ENCODE measurements at regions not wholly inside any gene's neighbourhood (a gene's known extent, or its start where the extent isn't known, plus 50 kb on each side); places are given as distances from the start of the nearest gene placed in this dataset.

DNA sequence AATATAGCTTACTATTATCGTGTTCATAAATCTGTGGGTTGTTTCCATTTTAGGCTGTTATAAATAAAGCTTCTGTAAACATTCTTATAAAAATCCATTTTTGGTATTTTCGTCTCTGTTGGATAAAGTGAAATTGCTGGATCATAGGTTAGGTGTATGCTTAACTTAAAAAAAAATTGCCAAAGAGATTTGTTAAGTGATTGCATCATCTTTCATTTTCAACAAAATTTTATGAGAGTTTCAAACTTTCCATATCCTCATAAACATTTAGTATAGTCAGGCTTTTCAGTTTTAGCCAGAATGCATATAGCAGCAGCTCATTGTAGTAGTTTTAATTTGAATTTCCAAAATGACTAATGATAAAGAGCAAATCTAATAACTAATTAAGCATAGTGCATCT, 146.7 kb upstream of the CNTN5 start:
- H3K27ac ChIP-seq (ENCODE audit: low read depth): no peak overlapping the region
- Mint-ChIP-seq H3K4me1 (no peaks in the 10 kb centered on the region), H3K36me3 (ENCODE audit: low read depth) (no peaks in the 10 kb centered on the region), H3K9me3 (no peaks in the 10 kb centered on the region), H3K27ac (no peak overlapping the region), H3K4me3 (no peak overlapping the region), H3K27me3 (ENCODE audit: insufficient read depth, low read depth, poor library complexity) (no peaks in the 10 kb centered on the region)
- no peaks in the 10 kb centered on the region for H3K36me3 ChIP-seq (ENCODE audit: insufficient read depth)
- no peaks in the 10 kb centered on the region for H3K27me3 ChIP-seq (ENCODE audit: insufficient read depth)
- no peaks in the 10 kb centered on the region for H3K9me2 ChIP-seq (ENCODE audit: insufficient read depth)
- H2AFZ ChIP-seq: no peak overlapping the region
- H3K4me2 ChIP-seq: no peak overlapping the region
- H3K79me2 ChIP-seq (replicated peaks; ENCODE audit: insufficient read depth): no peaks in the 10 kb centered on the region
- no peak overlapping the region for H3K4me3 ChIP-seq
- no peaks in the 10 kb centered on the region for H4K20me1 ChIP-seq (replicated peaks; ENCODE audit: insufficient read depth)
- TF ChIP-seq, protein P1, sequence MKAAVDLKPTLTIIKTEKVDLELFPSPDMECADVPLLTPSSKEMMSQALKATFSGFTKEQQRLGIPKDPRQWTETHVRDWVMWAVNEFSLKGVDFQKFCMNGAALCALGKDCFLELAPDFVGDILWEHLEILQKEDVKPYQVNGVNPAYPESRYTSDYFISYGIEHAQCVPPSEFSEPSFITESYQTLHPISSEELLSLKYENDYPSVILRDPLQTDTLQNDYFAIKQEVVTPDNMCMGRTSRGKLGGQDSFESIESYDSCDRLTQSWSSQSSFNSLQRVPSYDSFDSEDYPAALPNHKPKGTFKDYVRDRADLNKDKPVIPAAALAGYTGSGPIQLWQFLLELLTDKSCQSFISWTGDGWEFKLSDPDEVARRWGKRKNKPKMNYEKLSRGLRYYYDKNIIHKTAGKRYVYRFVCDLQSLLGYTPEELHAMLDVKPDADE (IDR thresholded peaks at IDR 0.05): no peak
- TF ChIP-seq, protein P2, sequence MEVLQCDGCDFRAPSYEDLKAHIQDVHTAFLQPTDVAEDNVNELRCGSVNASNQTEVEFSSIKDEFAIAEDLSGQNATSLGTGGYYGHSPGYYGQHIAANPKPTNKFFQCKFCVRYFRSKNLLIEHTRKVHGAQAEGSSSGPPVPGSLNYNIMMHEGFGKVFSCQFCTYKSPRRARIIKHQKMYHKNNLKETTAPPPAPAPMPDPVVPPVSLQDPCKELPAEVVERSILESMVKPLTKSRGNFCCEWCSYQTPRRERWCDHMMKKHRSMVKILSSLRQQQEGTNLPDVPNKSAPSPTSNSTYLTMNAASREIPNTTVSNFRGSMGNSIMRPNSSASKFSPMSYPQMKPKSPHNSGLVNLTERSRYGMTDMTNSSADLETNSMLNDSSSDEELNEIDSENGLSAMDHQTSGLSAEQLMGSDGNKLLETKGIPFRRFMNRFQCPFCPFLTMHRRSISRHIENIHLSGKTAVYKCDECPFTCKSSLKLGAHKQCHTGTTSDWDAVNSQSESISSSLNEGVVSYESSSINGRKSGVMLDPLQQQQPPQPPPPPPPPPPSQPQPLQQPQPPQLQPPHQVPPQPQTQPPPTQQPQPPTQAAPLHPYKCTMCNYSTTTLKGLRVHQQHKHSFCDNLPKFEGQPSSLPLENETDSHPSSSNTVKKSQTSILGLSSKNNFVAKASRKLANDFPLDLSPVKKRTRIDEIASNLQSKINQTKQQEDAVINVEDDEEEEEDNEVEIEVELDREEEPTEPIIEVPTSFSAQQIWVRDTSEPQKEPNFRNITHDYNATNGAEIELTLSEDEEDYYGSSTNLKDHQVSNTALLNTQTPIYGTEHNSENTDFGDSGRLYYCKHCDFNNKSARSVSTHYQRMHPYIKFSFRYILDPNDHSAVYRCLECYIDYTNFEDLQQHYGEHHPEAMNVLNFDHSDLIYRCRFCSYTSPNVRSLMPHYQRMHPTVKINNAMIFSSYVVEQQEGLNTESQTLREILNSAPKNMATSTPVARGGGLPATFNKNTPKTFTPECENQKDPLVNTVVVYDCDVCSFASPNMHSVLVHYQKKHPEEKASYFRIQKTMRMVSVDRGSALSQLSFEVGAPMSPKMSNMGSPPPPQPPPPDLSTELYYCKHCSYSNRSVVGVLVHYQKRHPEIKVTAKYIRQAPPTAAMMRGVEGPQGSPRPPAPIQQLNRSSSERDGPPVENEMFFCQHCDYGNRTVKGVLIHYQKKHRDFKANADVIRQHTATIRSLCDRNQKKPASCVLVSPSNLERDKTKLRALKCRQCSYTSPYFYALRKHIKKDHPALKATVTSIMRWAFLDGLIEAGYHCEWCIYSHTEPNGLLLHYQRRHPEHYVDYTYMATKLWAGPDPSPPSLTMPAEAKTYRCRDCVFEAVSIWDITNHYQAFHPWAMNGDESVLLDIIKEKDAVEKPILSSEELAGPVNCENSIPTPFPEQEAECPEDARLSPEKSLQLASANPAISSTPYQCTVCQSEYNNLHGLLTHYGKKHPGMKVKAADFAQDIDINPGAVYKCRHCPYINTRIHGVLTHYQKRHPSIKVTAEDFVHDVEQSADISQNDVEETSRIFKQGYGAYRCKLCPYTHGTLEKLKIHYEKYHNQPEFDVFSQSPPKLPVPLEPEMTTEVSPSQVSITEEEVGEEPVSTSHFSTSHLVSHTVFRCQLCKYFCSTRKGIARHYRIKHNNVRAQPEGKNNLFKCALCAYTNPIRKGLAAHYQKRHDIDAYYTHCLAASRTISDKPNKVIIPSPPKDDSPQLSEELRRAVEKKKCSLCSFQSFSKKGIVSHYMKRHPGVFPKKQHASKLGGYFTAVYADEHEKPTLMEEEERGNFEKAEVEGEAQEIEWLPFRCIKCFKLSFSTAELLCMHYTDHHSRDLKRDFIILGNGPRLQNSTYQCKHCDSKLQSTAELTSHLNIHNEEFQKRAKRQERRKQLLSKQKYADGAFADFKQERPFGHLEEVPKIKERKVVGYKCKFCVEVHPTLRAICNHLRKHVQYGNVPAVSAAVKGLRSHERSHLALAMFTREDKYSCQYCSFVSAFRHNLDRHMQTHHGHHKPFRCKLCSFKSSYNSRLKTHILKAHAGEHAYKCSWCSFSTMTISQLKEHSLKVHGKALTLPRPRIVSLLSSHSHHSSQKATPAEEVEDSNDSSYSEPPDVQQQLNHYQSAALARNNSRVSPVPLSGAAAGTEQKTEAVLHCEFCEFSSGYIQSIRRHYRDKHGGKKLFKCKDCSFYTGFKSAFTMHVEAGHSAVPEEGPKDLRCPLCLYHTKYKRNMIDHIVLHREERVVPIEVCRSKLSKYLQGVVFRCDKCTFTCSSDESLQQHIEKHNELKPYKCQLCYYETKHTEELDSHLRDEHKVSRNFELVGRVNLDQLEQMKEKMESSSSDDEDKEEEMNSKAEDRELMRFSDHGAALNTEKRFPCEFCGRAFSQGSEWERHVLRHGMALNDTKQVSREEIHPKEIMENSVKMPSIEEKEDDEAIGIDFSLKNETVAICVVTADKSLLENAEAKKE (CRISPR knock-in tag; IDR thresholded peaks at IDR 0.05): no peak
- TF ChIP-seq STAT1 (IDR thresholded peaks at IDR 0.05; ENCODE audit: unreplicated experiment) (no peak), ZNF331 (CRISPR knock-in tag; IDR thresholded peaks at IDR 0.05; ENCODE audit: low read depth) (no peak)
- H3K4me1 ChIP-seq (ENCODE audit: insufficient read depth): no peaks in the 10 kb centered on the region
- no peak for DNase-seq (ENCODE audit: low spot score)
- ATAC-seq: no peak
- no peaks in the 10 kb centered on the region for H3F3A ChIP-seq (replicated peaks; ENCODE audit: low read depth)

DNA sequence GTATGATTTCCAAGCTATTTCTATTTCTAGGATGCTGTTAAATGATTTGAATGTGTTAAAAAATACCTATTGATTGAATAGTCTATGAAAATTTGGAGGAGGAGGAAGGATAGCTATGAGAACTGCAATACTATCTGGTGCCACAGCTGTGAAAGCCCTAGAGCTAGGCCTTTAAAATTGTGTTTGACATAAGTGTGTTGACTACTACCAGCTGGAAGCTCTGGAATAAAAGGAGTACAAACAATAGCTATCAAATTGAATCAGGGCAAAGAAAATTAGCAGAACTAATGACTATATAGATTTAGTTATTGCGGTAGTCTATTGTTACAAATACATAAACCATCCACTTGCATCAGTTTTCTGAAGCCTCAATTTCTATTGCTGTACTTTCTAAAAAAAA, 124.8 kb upstream of the CNTN5 start:
- Histone ChIP-seq H2AFZ (no peak overlapping the region), H4K20me1 (replicated peaks; ENCODE audit: insufficient read depth) (no peaks in the 10 kb centered on the region), H3K4me1 (ENCODE audit: insufficient read depth) (no peaks in the 10 kb centered on the region), H3K9me2 (ENCODE audit: insufficient read depth) (no peaks in the 10 kb centered on the region), H3K36me3 (ENCODE audit: insufficient read depth) (no peaks in the 10 kb centered on the region), H3K79me2 (replicated peaks; ENCODE audit: insufficient read depth) (no peaks in the 10 kb centered on the region), H3K4me3 (no peak overlapping the region), H3F3A (replicated peaks; ENCODE audit: low read depth) (no peaks in the 10 kb centered on the region), H3K27me3 (ENCODE audit: insufficient read depth) (no peaks in the 10 kb centered on the region), H3K27ac (ENCODE audit: low read depth) (no peak overlapping the region), H3K4me2 (no peak overlapping the region)
- Mint-ChIP-seq H3K36me3 (ENCODE audit: low read depth) (no peaks in the 10 kb centered on the region; the same call in 2 of the 3 replicates), H3K4me1 (no peaks in the 10 kb centered on the region), H3K4me3 (no peak overlapping the region), H3K9me3 (peaks cover 19% of the 10 kb centered on the region), H3K27me3 (ENCODE audit: insufficient read depth, low read depth, poor library complexity) (no peaks in the 10 kb centered on the region), H3K27ac (no peak overlapping the region)
- ATAC-seq (no peak), DNase-seq (ENCODE audit: low spot score) (no peak)
- TF ChIP-seq EZH2phosphoT487 (IDR thresholded peaks at IDR 0.05; ENCODE audit: unreplicated experiment) (no peak), STAT1 (IDR thresholded peaks at IDR 0.05; ENCODE audit: unreplicated experiment) (no peak), CREB1 (CRISPR knock-in tag; IDR thresholded peaks at IDR 0.05; ENCODE audit: low read depth) (no peak), JUNB (IDR thresholded peaks at IDR 0.05; ENCODE audit: unreplicated experiment) (no peak), NANOG (IDR thresholded peaks at IDR 0.05; ENCODE audit: borderline replicate concordance) (no peak), ZNF114 (CRISPR knock-in tag; IDR thresholded peaks at IDR 0.05) (no peak), POLR2AphosphoS5 (IDR thresholded peaks at IDR 0.05; ENCODE audit: low read depth) (no peak)
- TF ChIP-seq, protein P3, sequence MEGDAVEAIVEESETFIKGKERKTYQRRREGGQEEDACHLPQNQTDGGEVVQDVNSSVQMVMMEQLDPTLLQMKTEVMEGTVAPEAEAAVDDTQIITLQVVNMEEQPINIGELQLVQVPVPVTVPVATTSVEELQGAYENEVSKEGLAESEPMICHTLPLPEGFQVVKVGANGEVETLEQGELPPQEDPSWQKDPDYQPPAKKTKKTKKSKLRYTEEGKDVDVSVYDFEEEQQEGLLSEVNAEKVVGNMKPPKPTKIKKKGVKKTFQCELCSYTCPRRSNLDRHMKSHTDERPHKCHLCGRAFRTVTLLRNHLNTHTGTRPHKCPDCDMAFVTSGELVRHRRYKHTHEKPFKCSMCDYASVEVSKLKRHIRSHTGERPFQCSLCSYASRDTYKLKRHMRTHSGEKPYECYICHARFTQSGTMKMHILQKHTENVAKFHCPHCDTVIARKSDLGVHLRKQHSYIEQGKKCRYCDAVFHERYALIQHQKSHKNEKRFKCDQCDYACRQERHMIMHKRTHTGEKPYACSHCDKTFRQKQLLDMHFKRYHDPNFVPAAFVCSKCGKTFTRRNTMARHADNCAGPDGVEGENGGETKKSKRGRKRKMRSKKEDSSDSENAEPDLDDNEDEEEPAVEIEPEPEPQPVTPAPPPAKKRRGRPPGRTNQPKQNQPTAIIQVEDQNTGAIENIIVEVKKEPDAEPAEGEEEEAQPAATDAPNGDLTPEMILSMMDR (conservative IDR thresholded peaks at IDR 0.05; ENCODE audit: low read depth in 2 of 2): no peak
- TF ChIP-seq, protein P1 (IDR thresholded peaks at IDR 0.05): no peak

Data from GM23338 (cell line).